ENCODE measurements at regions not wholly inside any gene's neighbourhood (a gene's known extent, or its start where the extent isn't known, plus 50 kb on each side); places are given as distances from the start of the nearest gene placed in this dataset.

- DNase-seq (ENCODE audit: low spot score), result no peak
- H3K36me3 Mint-ChIP-seq (ENCODE audit: low read depth), result no peaks in the 10 kb centered on the region
- no peak overlapping the region for H3K4me3 Mint-ChIP-seq
- H3K4me1 Mint-ChIP-seq (ENCODE audit: low read depth), result peaks cover 9% of the 10 kb centered on the region
- intact Hi-C loops (cut with micrococcal nuclease), result no loop called here
- H3K27me3 Mint-ChIP-seq (ENCODE audit: insufficient read depth), result no peaks in the 10 kb centered on the region
- no peaks in the 10 kb centered on the region for H3K9me3 Mint-ChIP-seq
- H3K27ac Mint-ChIP-seq, result no peak overlapping the region
Observed at GRCh38 chr18:46293742-46294181, 189.6 kb downstream of the HAUS1 start.

GRCh38 chr18:46294318-46294717, 190.1 kb downstream of the HAUS1 start:
- Mint-ChIP-seq H3K4me3 (no peak overlapping the region), H3K27ac (no peak overlapping the region), H3K36me3 (ENCODE audit: low read depth) (no peaks in the 10 kb centered on the region), H3K4me1 (ENCODE audit: low read depth) (peaks cover 9% of the 10 kb centered on the region), H3K27me3 (ENCODE audit: insufficient read depth) (no peaks in the 10 kb centered on the region), H3K9me3 (no peaks in the 10 kb centered on the region)
- intact Hi-C loops (cut with micrococcal nuclease), result no loop called here
- DNase-seq (ENCODE audit: low spot score), result no peak

GRCh38 chr18:46294751-46295150, 190.6 kb downstream of the HAUS1 start:
- H3K27ac Mint-ChIP-seq, result no peak overlapping the region
- DNase-seq (ENCODE audit: low spot score), result no peak
- no peak overlapping the region for H3K4me3 Mint-ChIP-seq
- no peaks in the 10 kb centered on the region for H3K9me3 Mint-ChIP-seq
- intact Hi-C loops (cut with micrococcal nuclease), result no loop called here
- H3K4me1 Mint-ChIP-seq (ENCODE audit: low read depth), result peaks cover 9% of the 10 kb centered on the region
- H3K36me3 Mint-ChIP-seq (ENCODE audit: low read depth), result no peaks in the 10 kb centered on the region
- H3K27me3 Mint-ChIP-seq (ENCODE audit: insufficient read depth), result no peaks in the 10 kb centered on the region

- no peaks in the 10 kb centered on the region for H3K9me3 Mint-ChIP-seq
- H3K27me3 Mint-ChIP-seq (ENCODE audit: insufficient read depth), result no peaks in the 10 kb centered on the region
- no peak for DNase-seq (ENCODE audit: low spot score)
- H3K27ac Mint-ChIP-seq, result no peak overlapping the region
- intact Hi-C loops (cut with micrococcal nuclease), result no loop called here
- H3K4me1 Mint-ChIP-seq (ENCODE audit: low read depth), result peaks cover 9% of the 10 kb centered on the region
- no peaks in the 10 kb centered on the region for H3K36me3 Mint-ChIP-seq (ENCODE audit: low read depth)
- H3K4me3 Mint-ChIP-seq, result no peak overlapping the region
Observed at GRCh38 chr18:46295416-46295815, 191.2 kb downstream of the HAUS1 start.

GRCh38 chr18:46296656-46297055, 192.5 kb downstream of the HAUS1 start:
- intact Hi-C loops (cut with micrococcal nuclease), result no loop called here
- H3K27ac Mint-ChIP-seq, result no peak overlapping the region
- H3K4me1 Mint-ChIP-seq (ENCODE audit: low read depth), result peaks cover 9% of the 10 kb centered on the region
- no peaks in the 10 kb centered on the region for H3K36me3 Mint-ChIP-seq (ENCODE audit: low read depth)
- DNase-seq (ENCODE audit: low spot score), result no peak
- H3K4me3 Mint-ChIP-seq, result no peak overlapping the region
- no peaks in the 10 kb centered on the region for H3K9me3 Mint-ChIP-seq
- H3K27me3 Mint-ChIP-seq (ENCODE audit: insufficient read depth), result peaks cover 3% of the 10 kb centered on the region

GRCh38 chr18:46297124-46297523, 192.9 kb downstream of the HAUS1 start:
- no peak overlapping the region for H3K4me3 Mint-ChIP-seq
- intact Hi-C loops (cut with micrococcal nuclease), result no loop called here
- H3K36me3 Mint-ChIP-seq (ENCODE audit: low read depth), result no peaks in the 10 kb centered on the region
- H3K9me3 Mint-ChIP-seq, result no peaks in the 10 kb centered on the region
- peaks cover 3% of the 10 kb centered on the region for H3K27me3 Mint-ChIP-seq (ENCODE audit: insufficient read depth)
- H3K27ac Mint-ChIP-seq, result no peak overlapping the region
- H3K4me1 Mint-ChIP-seq (ENCODE audit: low read depth), result peaks cover 9% of the 10 kb centered on the region
- no peak for DNase-seq (ENCODE audit: low spot score)

GRCh38 chr18:46297621-46298020, 193.4 kb downstream of the HAUS1 start:
- Mint-ChIP-seq H3K27me3 (ENCODE audit: insufficient read depth) (peaks cover 3% of the 10 kb centered on the region), H3K27ac (no peak overlapping the region), H3K36me3 (ENCODE audit: low read depth) (no peaks in the 10 kb centered on the region), H3K4me3 (no peak overlapping the region), H3K9me3 (no peaks in the 10 kb centered on the region), H3K4me1 (ENCODE audit: low read depth) (peaks cover 9% of the 10 kb centered on the region)
- intact Hi-C loops (cut with micrococcal nuclease), result no loop called here
- peak; percentile 11 for DNase-seq (ENCODE audit: low spot score)

GRCh38 chr18:46298511-46298910, 194.3 kb downstream of the HAUS1 start:
- intact Hi-C loops (cut with micrococcal nuclease), result no loop called here
- Mint-ChIP-seq H3K27me3 (ENCODE audit: insufficient read depth) (peaks cover 5% of the 10 kb centered on the region), H3K9me3 (no peaks in the 10 kb centered on the region), H3K27ac (no peak overlapping the region), H3K36me3 (ENCODE audit: low read depth) (no peaks in the 10 kb centered on the region), H3K4me3 (no peak overlapping the region), H3K4me1 (ENCODE audit: low read depth) (peaks cover 9% of the 10 kb centered on the region)
- no peak for DNase-seq (ENCODE audit: low spot score)

- H3K4me1 Mint-ChIP-seq (ENCODE audit: low read depth), result peaks cover 9% of the 10 kb centered on the region
- H3K9me3 Mint-ChIP-seq, result no peaks in the 10 kb centered on the region
- peaks cover 5% of the 10 kb centered on the region for H3K27me3 Mint-ChIP-seq (ENCODE audit: insufficient read depth)
- no peak for DNase-seq (ENCODE audit: low spot score)
- H3K27ac Mint-ChIP-seq, result no peak overlapping the region
- intact Hi-C loops (cut with micrococcal nuclease), result no loop called here
- no peaks in the 10 kb centered on the region for H3K36me3 Mint-ChIP-seq (ENCODE audit: low read depth)
- H3K4me3 Mint-ChIP-seq, result no peak overlapping the region
Observed at GRCh38 chr18:46299465-46300008, 195.4 kb downstream of the HAUS1 start.

GRCh38 chr18:46301081-46301480, 196.9 kb downstream of the HAUS1 start:
- H3K27me3 Mint-ChIP-seq (ENCODE audit: insufficient read depth), result peaks cover 7% of the 10 kb centered on the region
- H3K36me3 Mint-ChIP-seq (ENCODE audit: low read depth), result no peaks in the 10 kb centered on the region
- peaks cover 9% of the 10 kb centered on the region for H3K4me1 Mint-ChIP-seq (ENCODE audit: low read depth)
- intact Hi-C loops (cut with micrococcal nuclease), result no loop called here
- no peak for DNase-seq (ENCODE audit: low spot score)
- H3K9me3 Mint-ChIP-seq, result peaks cover under 1% of the 10 kb centered on the region
- no peak overlapping the region for H3K4me3 Mint-ChIP-seq
- H3K27ac Mint-ChIP-seq, result no peak overlapping the region

GRCh38 chr18:46301571-46301970, 197.4 kb downstream of the HAUS1 start:
- no peak overlapping the region for H3K27ac Mint-ChIP-seq
- H3K36me3 Mint-ChIP-seq (ENCODE audit: low read depth), result no peaks in the 10 kb centered on the region
- intact Hi-C loops (cut with micrococcal nuclease), result no loop called here
- H3K9me3 Mint-ChIP-seq, result peaks cover 4% of the 10 kb centered on the region
- H3K27me3 Mint-ChIP-seq (ENCODE audit: insufficient read depth), result peaks cover 11% of the 10 kb centered on the region
- no peak for DNase-seq (ENCODE audit: low spot score)
- H3K4me3 Mint-ChIP-seq, result no peak overlapping the region
- H3K4me1 Mint-ChIP-seq (ENCODE audit: low read depth), result peaks cover 9% of the 10 kb centered on the region

- H3K4me3 Mint-ChIP-seq, result no peak overlapping the region
- no peaks in the 10 kb centered on the region for H3K36me3 Mint-ChIP-seq (ENCODE audit: low read depth)
- H3K9me3 Mint-ChIP-seq, result peaks cover 4% of the 10 kb centered on the region
- H3K27me3 Mint-ChIP-seq (ENCODE audit: insufficient read depth), result peaks cover 20% of the 10 kb centered on the region
- DNase-seq (ENCODE audit: low spot score), result no peak
- intact Hi-C loops (cut with micrococcal nuclease), result no loop called here
- no peak overlapping the region for H3K27ac Mint-ChIP-seq
- H3K4me1 Mint-ChIP-seq (ENCODE audit: low read depth), result peaks cover 4% of the 10 kb centered on the region
Observed at GRCh38 chr18:46302528-46303485, 198.6 kb downstream of the HAUS1 start.

- Mint-ChIP-seq H3K4me1 (ENCODE audit: low read depth) (peaks cover 7% of the 10 kb centered on the region), H3K4me3 (no peak overlapping the region), H3K27me3 (ENCODE audit: insufficient read depth) (peaks cover 22% of the 10 kb centered on the region), H3K36me3 (ENCODE audit: low read depth) (no peaks in the 10 kb centered on the region), H3K9me3 (peaks cover 4% of the 10 kb centered on the region), H3K27ac (no peak overlapping the region)
- DNase-seq (ENCODE audit: low spot score), result no peak
- intact Hi-C loops (cut with micrococcal nuclease), result no loop called here
Observed at GRCh38 chr18:46310258-46310657, 206.1 kb downstream of the HAUS1 start.
